ENCODE measurements at regions not wholly inside any gene's neighbourhood (a gene's known extent, or its start where the extent isn't known, plus 50 kb on each side); places are given as distances from the start of the nearest gene placed in this dataset.

DNA sequence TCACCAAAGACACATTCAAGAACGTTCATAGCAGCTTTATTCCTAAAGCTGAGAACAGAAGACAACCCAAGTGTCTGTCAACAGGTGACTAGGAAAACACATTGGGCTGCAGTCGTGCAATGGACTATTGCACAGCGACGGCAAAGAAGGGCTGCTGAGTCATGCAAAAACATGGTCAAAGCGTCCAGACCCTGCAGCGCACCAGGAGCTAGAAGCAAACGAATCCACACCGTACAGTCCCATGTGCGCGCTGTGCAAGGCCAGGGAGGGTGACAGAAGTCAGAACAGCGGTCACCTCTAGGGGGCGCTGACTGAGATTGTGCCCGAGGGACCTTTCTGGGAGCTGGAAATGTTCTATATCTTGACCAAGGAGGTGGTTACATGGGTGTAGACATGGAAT lies 266.4 kb downstream of the MAF start (continued):
- TF ChIP-seq SIX5 (IDR thresholded peaks at IDR 0.05; ENCODE audit: low read depth, low read length) = no peak

DNA sequence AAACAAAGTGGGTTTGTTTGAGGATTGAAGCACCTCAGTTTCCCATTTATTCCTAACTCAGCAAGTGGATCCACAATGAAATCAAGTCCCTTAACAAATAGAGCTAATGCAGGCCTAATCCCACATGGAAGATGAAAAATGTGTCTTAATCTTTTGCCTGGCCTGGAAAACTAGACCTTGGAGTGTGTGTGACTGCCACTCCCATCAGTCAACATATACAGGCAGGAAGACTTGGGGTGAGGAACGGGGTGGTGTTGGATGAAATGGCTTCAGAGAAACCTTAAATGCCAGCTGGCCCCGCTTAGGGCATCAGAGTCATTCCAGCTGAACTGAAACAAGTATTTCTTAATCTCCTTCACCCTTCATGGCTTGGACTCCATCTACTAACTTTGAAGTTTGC lies 269.5 kb downstream of the MAF start:
- ChIA-PET POLR2A (ENCODE audit: partially characterized antibody) (no interaction called here), CTCF (ENCODE audit: partially characterized antibody) (interaction anchor here (0.7 to 2.3 kb wide), 4 partner anchors 10 to 136 kb away, joined by 3 to 8 read pairs (median 4); no protein-coding TSS in a partner anchor)
- WGBS, 2 experiments (ENCODE audit: extremely low coverage in 1 of 2, insufficient coverage in 1 of 2, insufficient read length in 1 of 2, insufficient replicate concordance in 2 of 2, low coverage in 1 of 2, low lambda C conversion rate in 2 of 2, missing lambda C conversion rate in 1 of 2) = 90% methylated on average over 2 of the region's 2 CpGs; no CpG with 5 or more reads in 1 of the 2 experiments
- H3K18ac ChIP-seq (ENCODE audit: extremely low read depth, low read length) = no peak overlapping the region
- no peaks in the 10 kb centered on the region for H4K20me1 ChIP-seq (replicated peaks in 1 of 2; ENCODE audit: control insufficient read depth in 1 of 2, insufficient read depth in 2 of 2, low read length in 2 of 2)
- H3K4ac ChIP-seq (replicated peaks; ENCODE audit: insufficient read length, low read depth, low read length) = no peak overlapping the region
- H3K14ac ChIP-seq (ENCODE audit: insufficient read length) = no peak overlapping the region
- H4K91ac ChIP-seq (replicated peaks; ENCODE audit: insufficient read length, low read length) = no peak overlapping the region
- no peak overlapping the region for H3K56ac ChIP-seq (replicated peaks; ENCODE audit: insufficient read length, low read depth, low read length)
- H4K8ac ChIP-seq (ENCODE audit: extremely low read depth, insufficient read depth, low read length) = no peak overlapping the region
- no peaks in the 10 kb centered on the region for H3K36me3 ChIP-seq (ENCODE audit: control insufficient read depth in 2 of 4, insufficient read depth in 4 of 4, low read length in 3 of 4)
- no peaks in the 10 kb centered on the region for H3K79me1 ChIP-seq (ENCODE audit: low read depth, low read length)
- H3K23me2 ChIP-seq (ENCODE audit: low read depth, low read length) = no peaks in the 10 kb centered on the region
- no peak for FAIRE-seq
- H3K23ac ChIP-seq (ENCODE audit: insufficient read length) = no peak overlapping the region
- no peak overlapping the region for H2BK5ac ChIP-seq (ENCODE audit: low read depth, low read length)
- no peak for DNase-seq (ENCODE audit: low read depth in 1 of 2, low spot score in 2 of 2)
- H2BK12ac ChIP-seq (ENCODE audit: low read depth, low read length) = no peak overlapping the region
- H3K4me3 ChIP-seq (ENCODE audit: extremely low read depth in 1 of 4, insufficient read depth in 2 of 4, low read depth in 3 of 4, low read length in 4 of 4) = no peak overlapping the region
- no peak overlapping the region for H3K9ac ChIP-seq (replicated peaks in 1 of 4; ENCODE audit: extremely low read depth in 1 of 4, low read depth in 3 of 4, low read length in 3 of 4)
- peaks cover 5 to 24% (median 20%) of the 10 kb centered on the region in 4 experiments for H3K4me1 ChIP-seq (replicated peaks in 1 of 4; ENCODE audit: control insufficient read depth in 3 of 4, insufficient read depth in 4 of 4, low read length in 3 of 4)
- no peak overlapping the region for H2BK20ac ChIP-seq (ENCODE audit: low read length)
- no peak overlapping the region for H2AFZ ChIP-seq (ENCODE audit: low read length)
- no peak overlapping the region for H2BK120ac ChIP-seq (replicated peaks; ENCODE audit: low read depth, low read length)
- H3K9me3 ChIP-seq (ENCODE audit: insufficient read depth in 2 of 2, low read depth in 1 of 2, low read length in 1 of 2) = no peaks in the 10 kb centered on the region
- H3K27ac ChIP-seq (ENCODE audit: low read depth, low read length) = no peak overlapping the region
- no peak overlapping the region for H2AK5ac ChIP-seq (ENCODE audit: low read depth, low read length)
- H3K79me2 ChIP-seq (ENCODE audit: control insufficient read depth in 1 of 2, insufficient read depth in 2 of 2, low read length in 2 of 2) = no peaks in the 10 kb centered on the region
- no peak overlapping the region for H3K4me2 ChIP-seq (ENCODE audit: insufficient read depth in 1 of 2, low read depth in 2 of 2, low read length in 2 of 2)
- H4K5ac ChIP-seq (ENCODE audit: insufficient read length, low read depth, low read length) = no peak overlapping the region
- H3K27me3 ChIP-seq (replicated peaks in 1 of 4; ENCODE audit: control insufficient read depth in 3 of 4, extremely low read depth in 1 of 4, insufficient read depth in 3 of 4, low read length in 3 of 4) = no peaks in the 10 kb centered on the region
- no peak overlapping the region for H2BK15ac ChIP-seq (ENCODE audit: low read length)
- TF ChIP-seq POLR2AphosphoS5 (IDR thresholded peaks at IDR 0.05; ENCODE audit: low read depth, low read length) = no peak
- no peak for TF ChIP-seq CTBP2 (IDR thresholded peaks at IDR 0.05; ENCODE audit: borderline replicate concordance, insufficient read depth, insufficient read length, low read length)
- TF ChIP-seq TBP (IDR thresholded peaks at IDR 0.05; ENCODE audit: low read depth, low read length) = no peak
- no peak for TF ChIP-seq KDM4A (IDR thresholded peaks at IDR 0.05; ENCODE audit: low read depth, low read length, severe bottlenecking)

Measured in H1 (cell line).